ENCODE measurements at regions not wholly inside any gene's neighbourhood (a gene's known extent, or its start where the extent isn't known, plus 50 kb on each side); places are given as distances from the start of the nearest gene placed in this dataset.

GRCh38 chr15:85847031-85847430 lies 52.3 kb upstream of the KLHL25 start:
- H3K4me3 ChIP-seq (ENCODE audit: control insufficient read depth, low read depth, low read length), result no peak overlapping the region

GRCh38 chr15:85849946-85850345 lies 55.2 kb upstream of the KLHL25 start:
- no peak for TF ChIP-seq CTCF (IDR thresholded peaks at IDR 0.05; ENCODE audit: control insufficient read depth, insufficient read depth, low read depth, low read length, missing control alignments)
- no peak overlapping the region for H3K4me3 ChIP-seq (ENCODE audit: control insufficient read depth, low read depth, low read length)
- no peak for DNase-seq (ENCODE audit: low read depth)

More at GRCh38 chr15:85847031-85847430, 52.3 kb upstream of the KLHL25 start:
- no peak for TF ChIP-seq CTCF (IDR thresholded peaks at IDR 0.05; ENCODE audit: control insufficient read depth, insufficient read depth, low read depth, low read length, missing control alignments)
- no peak for DNase-seq (ENCODE audit: low read depth)

- DNase-seq (ENCODE audit: low read depth), result no peak
- no peak overlapping the region for H3K4me3 ChIP-seq (ENCODE audit: control insufficient read depth, low read depth, low read length)
- no peak for TF ChIP-seq CTCF (IDR thresholded peaks at IDR 0.05; ENCODE audit: control insufficient read depth, insufficient read depth, low read depth, low read length, missing control alignments)
Observed at GRCh38 chr15:85852969-85853368, 58.2 kb upstream of the KLHL25 start.

GRCh38 chr15:85854345-85855097 lies 59.8 kb upstream of the KLHL25 start:
- TF ChIP-seq CTCF (IDR thresholded peaks at IDR 0.05; ENCODE audit: control insufficient read depth, insufficient read depth, low read depth, low read length, missing control alignments), result peak; percentile 86
- no peak overlapping the region for H3K4me3 ChIP-seq (ENCODE audit: control insufficient read depth, low read depth, low read length)
- peak; percentile 24 for DNase-seq (ENCODE audit: low read depth)

- TF ChIP-seq CTCF (IDR thresholded peaks at IDR 0.05; ENCODE audit: control insufficient read depth, insufficient read depth, low read depth, low read length, missing control alignments), result peak; percentile 85
- no peak overlapping the region for H3K4me3 ChIP-seq (ENCODE audit: control insufficient read depth, low read depth, low read length)
- DNase-seq (ENCODE audit: low read depth), result no peak
Observed at GRCh38 chr15:85858586-85859375, 64.1 kb upstream of the KLHL25 start.

GRCh38 chr15:85859671-85860070 lies 64.9 kb upstream of the KLHL25 start:
- DNase-seq (ENCODE audit: low read depth), result no peak
- H3K4me3 ChIP-seq (ENCODE audit: control insufficient read depth, low read depth, low read length), result no peak overlapping the region
- TF ChIP-seq CTCF (IDR thresholded peaks at IDR 0.05; ENCODE audit: control insufficient read depth, insufficient read depth, low read depth, low read length, missing control alignments), result no peak
